Mononuclear cell (primary cell): ENCODE measurements at regions not wholly inside any gene's neighbourhood (a gene's known extent, or its start where the extent isn't known, plus 50 kb on each side); places are given as distances from the start of the nearest gene placed in this dataset.

Source experiments
- H3K27me3 ChIP-seq: 2 replicates; pipeline ENCODE4 v1.6.0; 2011; ENCODE audit warnings: low read length, control low read depth; ENCODE audit not compliant: insufficient read depth
- H3K4me1 ChIP-seq: 2 replicates; pipeline ENCODE4 v1.5.1; 2011; ENCODE audit warnings: mild to moderate bottlenecking, low read length, control low read depth; ENCODE audit not compliant: insufficient read depth
- H3K4me3 ChIP-seq: 2 replicates; pipeline ENCODE4 v1.5.1; 2011; ENCODE audit warnings: mild to moderate bottlenecking, low read length, moderate library complexity
- H3K9me3 ChIP-seq: 2 replicates; pipeline ENCODE4 v1.5.1; 2011; ENCODE audit warnings: low read depth, mild to moderate bottlenecking, control low read depth, low read length

DNA sequence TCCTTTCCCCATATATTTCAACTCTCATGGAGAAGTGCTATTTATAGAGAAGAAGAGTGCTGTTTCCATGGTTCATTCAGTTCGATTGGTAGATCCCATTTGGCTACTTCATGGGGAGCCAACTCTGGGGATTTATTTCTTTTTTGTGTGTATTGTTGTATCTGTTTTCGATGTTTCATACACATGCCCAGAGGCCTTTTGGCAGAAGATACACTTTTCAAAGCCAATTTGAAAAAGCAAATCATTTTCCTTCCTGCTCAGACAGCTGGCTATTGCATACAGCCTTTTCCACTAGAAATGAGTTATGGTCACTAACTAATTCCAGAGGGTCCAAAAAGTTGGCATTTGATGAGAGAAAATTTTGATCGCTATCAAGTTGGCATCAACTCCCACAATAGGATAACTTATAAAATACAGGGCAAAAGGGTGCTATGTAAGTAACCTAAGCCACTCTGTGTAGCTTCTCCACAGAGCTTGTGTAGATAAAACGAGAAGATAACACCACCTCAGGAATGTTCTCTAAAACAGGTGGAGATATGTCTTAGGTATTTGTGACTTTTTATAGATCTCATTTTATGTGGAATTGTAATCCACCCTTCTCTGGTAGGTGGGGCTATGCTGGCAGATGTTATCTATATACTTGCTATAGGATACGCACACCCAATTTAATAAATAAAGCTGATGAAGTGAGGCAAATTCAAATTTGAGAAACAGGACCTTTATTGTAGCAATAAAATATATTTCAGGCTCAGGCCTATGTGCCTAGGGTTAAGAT, 798.5 kb downstream of the SATB2 start:
- H3K4me1 ChIP-seq: no peaks in the 10 kb centered on the region
- no peaks in the 10 kb centered on the region for H3K27me3 ChIP-seq
- no peak overlapping the region for H3K4me3 ChIP-seq
- H3K9me3 ChIP-seq: no peaks in the 10 kb centered on the region

DNA sequence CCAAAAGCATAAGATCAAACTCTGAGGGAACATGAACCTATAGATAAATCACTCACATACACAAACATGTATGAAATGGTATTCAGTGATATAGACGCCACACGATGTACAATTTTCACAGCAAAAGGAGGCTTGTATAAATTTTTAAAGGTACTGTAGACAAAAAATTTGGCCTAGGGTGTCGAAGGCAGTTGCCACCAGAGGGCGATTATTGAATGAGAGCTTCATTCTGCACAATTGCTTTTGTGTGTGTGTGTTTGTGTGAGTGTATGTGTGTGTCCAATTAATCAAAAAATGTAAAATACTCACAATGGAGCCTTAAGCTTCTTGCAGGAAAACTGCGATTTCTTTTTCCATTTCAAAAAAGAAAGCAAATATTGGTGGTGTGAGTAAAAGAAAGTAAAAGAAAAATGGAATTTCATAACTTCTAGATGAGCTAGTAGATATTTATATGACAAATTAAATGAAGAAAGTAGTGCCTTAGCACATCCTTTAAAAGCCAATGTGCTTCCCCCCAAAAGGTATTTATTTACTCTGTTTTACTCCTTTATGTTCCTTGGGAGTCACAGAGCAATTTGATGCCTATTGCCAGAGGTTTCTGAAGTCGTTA, 800.1 kb downstream of the SATB2 start:
- H3K4me1 ChIP-seq: no peaks in the 10 kb centered on the region
- H3K4me3 ChIP-seq: no peak overlapping the region
- no peaks in the 10 kb centered on the region for H3K9me3 ChIP-seq
- H3K27me3 ChIP-seq: no peaks in the 10 kb centered on the region

DNA sequence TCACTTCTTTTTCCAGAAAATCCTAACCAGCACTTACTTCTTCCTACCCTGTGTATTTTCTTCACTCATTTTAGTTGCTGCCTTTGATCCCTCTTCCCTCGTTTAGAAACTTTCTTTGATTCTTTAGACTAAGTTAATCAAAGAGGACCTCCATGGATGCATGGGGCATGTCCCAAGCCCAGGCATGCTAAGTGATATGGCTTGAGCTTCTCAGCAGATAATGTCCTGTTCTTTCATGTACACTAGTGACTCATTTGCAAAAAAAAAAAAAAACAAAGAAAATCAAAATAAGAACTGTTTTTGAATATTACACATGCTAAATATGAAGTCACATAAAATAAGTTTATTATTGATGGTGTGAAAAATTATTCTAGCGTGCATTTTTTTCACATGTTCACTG, 800.9 kb downstream of the SATB2 start:
- H3K4me3 ChIP-seq: no peak overlapping the region
- H3K9me3 ChIP-seq: no peaks in the 10 kb centered on the region
- no peaks in the 10 kb centered on the region for H3K4me1 ChIP-seq
- no peaks in the 10 kb centered on the region for H3K27me3 ChIP-seq

DNA sequence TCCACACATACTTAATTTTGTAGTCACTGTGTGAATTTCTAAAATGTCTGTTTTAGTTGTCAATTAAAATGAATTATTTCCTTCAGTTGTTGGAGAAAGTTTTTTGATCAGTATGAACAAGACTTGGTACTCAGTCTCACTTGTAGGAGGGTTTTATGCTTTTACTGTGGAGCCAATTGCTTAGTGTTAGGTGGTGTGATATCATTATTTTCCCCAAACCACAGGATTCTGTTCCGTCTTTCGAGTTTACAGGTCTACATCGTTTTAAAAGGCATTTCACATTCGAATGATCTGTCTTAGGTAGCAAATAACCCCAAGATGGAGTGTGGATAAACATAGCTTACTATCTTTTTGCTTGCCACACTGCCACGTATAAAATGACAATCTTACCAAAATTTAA, 803.1 kb downstream of the SATB2 start:
- Histone ChIP-seq H3K4me3 (no peak overlapping the region), H3K9me3 (no peaks in the 10 kb centered on the region), H3K4me1 (no peaks in the 10 kb centered on the region), H3K27me3 (no peaks in the 10 kb centered on the region)

DNA sequence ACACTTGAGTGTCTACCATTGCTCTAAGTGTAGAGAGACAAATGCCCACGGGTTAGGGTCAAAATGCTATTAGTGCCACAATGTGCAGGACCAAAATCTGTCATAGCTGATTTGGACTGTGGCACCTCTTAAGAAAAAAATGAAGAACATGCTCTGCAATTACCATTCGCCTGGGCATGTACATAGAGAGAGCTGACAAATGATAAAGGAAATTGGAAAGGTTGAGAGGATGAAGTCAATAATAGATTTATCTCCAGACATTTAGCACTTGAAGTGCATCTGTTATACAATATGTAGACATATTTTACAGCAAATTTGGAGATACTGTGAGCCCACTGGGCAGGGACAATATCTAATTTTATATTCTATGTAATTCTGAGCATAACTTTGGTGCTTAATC, 804.4 kb downstream of the SATB2 start:
- no peaks in the 10 kb centered on the region for H3K4me1 ChIP-seq
- H3K4me3 ChIP-seq: no peak overlapping the region
- no peaks in the 10 kb centered on the region for H3K9me3 ChIP-seq
- H3K27me3 ChIP-seq: no peaks in the 10 kb centered on the region

DNA sequence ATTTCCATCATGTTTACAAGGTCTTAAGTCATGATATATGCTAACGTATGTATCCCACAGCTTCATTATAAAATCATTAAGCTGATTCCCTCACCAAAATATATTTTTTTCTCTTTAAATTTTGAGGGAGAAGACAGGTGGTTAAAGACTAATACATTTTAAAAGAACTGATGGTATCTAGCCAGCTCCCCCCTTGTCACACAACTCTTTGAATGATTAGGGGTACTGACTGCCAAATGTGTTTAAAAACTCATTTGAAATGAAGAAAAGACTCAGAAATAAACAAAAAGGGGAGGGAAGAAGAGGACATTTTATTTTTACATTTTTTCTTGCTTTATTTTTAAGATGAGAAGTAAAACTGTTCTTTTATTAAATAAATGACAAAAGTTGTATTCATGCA, 805.3 kb downstream of the SATB2 start:
- Histone ChIP-seq H3K4me1 (no peaks in the 10 kb centered on the region), H3K9me3 (no peaks in the 10 kb centered on the region), H3K4me3 (no peak overlapping the region), H3K27me3 (no peaks in the 10 kb centered on the region)

DNA sequence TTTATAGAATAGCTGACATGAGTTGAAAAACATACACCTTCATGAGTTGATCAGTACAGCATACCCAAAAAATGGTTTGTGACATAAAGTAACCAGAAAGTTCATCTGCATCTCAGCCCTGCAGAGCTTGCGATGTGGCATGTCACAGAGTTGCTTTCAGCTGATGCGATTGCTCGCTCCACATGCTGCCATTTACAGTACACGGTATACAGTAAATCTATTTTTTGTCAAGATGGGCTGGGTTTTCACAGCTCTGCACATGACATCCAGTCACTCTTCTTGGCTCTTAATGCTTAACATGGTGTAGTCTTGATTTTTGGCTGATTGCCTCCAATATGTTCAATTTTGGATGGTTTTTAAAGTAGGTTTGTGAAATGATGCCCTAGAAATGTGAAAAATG, 811.9 kb downstream of the SATB2 start:
- Histone ChIP-seq H3K9me3 (no peaks in the 10 kb centered on the region), H3K4me3 (no peak overlapping the region), H3K27me3 (no peaks in the 10 kb centered on the region), H3K4me1 (no peaks in the 10 kb centered on the region)

DNA sequence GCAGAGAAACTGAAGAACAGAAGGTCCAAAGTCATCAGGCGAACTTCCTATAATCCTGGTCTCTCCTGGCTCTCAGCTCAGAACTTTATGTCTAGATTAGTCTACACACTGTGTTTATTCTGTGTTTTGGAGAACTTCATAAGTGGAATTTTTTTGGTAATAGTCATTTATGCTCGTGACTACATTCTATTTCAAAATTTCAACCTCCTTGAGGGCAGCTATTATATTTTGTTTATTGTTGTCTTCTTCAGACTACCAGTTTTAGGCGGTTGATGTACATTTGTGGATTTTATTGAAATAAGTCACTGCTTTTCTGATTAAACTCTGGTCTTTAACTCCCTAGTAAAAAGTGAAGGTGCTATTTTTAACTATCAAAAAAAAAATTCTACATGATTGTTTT, 816.6 kb downstream of the SATB2 start:
- Histone ChIP-seq H3K4me1 (no peaks in the 10 kb centered on the region), H3K27me3 (no peaks in the 10 kb centered on the region), H3K9me3 (no peaks in the 10 kb centered on the region), H3K4me3 (no peak overlapping the region)

DNA sequence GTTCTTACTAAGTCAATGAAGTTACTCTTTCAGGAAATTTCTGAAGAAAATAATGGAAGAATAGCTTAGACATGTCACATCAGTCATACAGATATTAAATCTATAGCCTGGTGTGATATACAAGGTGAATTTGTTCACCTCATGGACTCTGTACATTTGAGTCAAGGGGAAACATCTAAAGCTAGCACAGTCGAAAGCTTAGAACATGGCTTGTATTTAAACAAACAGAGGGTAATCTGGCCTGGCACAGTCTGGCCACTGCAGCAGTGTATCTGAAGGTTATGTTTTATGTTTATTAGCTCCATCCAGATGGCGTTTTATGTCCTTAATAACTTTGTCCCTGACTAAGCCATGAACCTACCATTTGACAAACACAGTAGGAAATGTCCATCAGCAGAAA, 817.3 kb downstream of the SATB2 start:
- Histone ChIP-seq H3K4me3 (no peak overlapping the region), H3K27me3 (no peaks in the 10 kb centered on the region), H3K4me1 (no peaks in the 10 kb centered on the region), H3K9me3 (no peaks in the 10 kb centered on the region)

DNA sequence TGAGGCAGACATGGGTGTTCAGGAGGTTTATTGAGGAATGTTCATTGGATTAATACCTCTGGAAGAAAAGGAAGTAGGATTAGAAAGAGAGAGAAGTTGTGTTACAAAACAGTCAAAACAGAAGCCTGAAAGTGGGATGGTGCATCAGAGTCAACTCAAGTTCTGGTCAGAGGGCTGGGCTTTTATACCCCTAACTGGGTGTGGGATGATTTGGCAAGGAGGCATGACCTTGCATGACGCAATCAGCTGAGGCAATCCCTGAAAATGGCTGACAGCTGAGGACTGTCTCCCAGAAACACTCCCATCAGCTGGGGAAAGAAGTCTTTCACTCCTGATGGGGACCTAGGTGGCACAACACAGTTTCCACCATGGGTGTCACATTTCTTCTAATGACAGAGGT, 818.2 kb downstream of the SATB2 start:
- Histone ChIP-seq H3K27me3 (no peaks in the 10 kb centered on the region), H3K4me1 (no peaks in the 10 kb centered on the region), H3K4me3 (no peak overlapping the region), H3K9me3 (no peaks in the 10 kb centered on the region)

DNA sequence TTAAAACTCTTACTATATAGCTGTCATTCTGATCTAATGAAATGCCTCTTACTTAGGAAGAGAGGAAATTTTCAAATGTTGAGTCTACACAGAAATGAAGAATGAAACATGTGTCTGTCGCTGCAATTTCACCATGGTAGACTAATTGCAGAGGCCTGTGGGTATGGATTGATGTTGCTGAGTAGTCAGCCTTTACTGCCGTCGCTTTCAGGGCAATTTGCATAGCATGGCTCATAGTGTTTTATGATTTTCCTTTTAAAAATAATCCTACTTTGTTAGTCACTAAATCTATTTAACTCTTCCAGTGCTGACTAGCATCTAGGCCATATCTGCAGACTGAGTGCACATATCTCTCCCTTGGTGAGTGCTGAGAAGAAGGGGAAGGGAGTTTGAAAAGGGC, 819.2 kb downstream of the SATB2 start:
- H3K4me3 ChIP-seq: no peak overlapping the region
- H3K27me3 ChIP-seq: no peaks in the 10 kb centered on the region
- H3K9me3 ChIP-seq: no peaks in the 10 kb centered on the region
- H3K4me1 ChIP-seq: no peaks in the 10 kb centered on the region

DNA sequence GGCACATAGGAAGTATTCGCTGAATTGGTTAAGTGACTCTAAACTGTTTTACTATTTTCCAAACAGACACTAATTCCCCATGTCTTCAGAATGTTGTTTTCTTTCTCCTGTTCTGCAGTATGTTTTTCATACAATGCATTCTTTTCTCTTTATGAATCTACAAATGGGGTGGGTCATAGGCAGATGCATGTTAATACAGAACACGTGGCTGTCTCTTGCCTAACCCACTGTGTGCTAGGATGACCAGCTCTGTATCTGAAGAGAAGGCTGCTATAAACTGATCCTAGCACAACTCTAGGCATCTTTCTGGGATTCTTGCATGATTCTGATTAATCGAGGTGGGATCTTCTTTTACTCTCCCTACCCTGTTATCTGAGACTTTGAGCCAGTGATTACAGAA, 826.0 kb downstream of the PLCL1 start:
- Histone ChIP-seq H3K4me1 (no peaks in the 10 kb centered on the region), H3K9me3 (no peaks in the 10 kb centered on the region), H3K4me3 (no peak overlapping the region), H3K27me3 (no peaks in the 10 kb centered on the region)

DNA sequence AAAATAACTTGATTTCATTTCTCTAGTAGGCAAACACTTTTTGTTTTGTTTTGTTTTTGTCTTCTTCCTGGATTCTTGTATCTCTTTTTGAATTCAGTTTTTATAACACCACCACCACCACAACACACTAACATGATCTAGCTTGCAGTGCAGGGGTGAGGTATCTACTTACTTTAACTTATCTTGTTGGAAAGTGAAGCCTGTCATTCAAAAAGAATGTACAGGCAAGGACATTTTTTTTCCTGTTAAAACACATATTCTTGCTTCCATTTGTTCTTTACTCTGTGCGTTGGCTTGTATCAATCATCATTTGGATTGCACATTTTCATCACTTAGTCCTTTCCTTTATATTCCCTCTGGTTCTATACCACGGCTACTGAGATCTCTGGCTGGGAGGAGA, 824.2 kb downstream of the PLCL1 start:
- no peak overlapping the region for H3K4me3 ChIP-seq
- no peaks in the 10 kb centered on the region for H3K9me3 ChIP-seq
- H3K4me1 ChIP-seq: no peaks in the 10 kb centered on the region
- H3K27me3 ChIP-seq: no peaks in the 10 kb centered on the region

DNA sequence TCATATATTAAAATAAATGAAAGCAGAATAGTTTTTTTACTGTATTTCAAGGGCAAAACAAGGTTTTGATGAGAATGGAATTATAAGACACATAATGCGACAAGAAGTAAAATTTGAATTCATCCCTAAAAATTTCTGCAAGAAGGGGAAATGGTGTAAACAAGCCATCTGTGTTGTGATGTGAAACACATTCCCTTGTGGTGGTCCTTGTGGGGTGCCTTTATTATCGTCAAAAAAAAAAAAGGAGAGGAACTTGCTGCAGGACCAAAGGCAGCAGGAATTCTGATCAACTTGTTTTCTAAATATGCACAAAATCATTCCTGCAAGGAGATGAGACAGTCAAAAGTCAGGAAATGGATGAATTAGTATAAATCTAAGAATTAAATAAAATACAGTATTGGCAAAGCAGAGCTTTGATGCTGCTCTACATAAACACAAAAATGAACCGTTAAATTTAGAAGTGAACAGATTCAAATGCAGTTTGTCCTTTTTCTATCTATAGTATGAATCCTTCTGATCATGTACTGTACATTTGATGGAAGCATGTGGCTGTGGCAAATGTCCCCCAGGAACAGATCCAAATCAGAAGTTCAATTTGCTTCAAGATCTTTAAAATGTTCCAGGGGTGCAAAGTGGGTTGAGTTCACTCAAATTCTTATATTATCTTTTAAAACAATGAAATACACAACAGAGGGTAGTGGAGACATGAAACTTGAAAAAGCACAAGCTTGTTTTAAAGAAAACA, 818.8 kb downstream of the PLCL1 start:
- Histone ChIP-seq H3K9me3 (no peaks in the 10 kb centered on the region), H3K4me3 (no peak overlapping the region), H3K27me3 (no peaks in the 10 kb centered on the region), H3K4me1 (no peaks in the 10 kb centered on the region)

DNA sequence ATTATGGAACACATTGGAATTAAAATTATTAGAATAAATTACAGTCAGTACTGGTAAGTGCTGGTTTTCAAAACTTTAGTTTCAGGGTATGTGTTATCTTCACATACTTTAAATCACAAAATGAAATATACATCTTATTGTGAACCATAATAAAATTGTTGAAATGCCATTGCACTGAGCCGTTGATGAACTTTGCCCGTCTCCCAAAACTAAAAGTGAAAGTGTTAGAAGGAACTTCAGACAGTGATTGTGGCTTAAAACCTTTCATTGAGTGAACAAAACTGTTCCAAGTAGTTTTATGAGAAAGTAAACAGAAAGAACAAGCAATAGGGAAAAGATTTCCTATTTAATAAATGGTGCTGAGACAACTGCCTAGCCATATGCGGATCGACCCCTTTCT, 811.6 kb downstream of the PLCL1 start:
- no peak overlapping the region for H3K4me3 ChIP-seq
- no peaks in the 10 kb centered on the region for H3K9me3 ChIP-seq
- H3K27me3 ChIP-seq: no peaks in the 10 kb centered on the region

DNA sequence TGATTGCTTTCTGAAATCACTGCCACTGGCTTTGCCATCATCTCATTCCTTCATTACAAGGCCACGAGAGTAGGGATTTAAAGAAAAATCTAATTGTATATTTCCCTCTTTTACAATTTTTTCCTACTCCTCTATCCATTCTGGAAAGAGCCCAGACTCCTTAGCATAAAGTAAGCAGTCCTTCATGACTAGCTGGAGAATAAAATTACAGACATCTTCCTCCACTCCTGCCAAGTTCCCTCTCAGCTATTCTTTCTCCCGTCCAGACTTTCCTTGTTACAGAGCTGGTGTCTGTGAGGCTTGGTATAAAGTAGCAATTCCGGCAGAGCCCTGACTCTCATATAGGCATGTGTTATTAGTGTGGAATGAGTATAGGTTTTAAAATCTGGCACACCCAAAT, 806.8 kb downstream of the PLCL1 start:
- Histone ChIP-seq H3K27me3 (no peaks in the 10 kb centered on the region), H3K4me1 (no peaks in the 10 kb centered on the region), H3K9me3 (no peaks in the 10 kb centered on the region), H3K4me3 (no peak overlapping the region)

More for the DNA sequence above, 811.6 kb downstream of the PLCL1 start:
- no peaks in the 10 kb centered on the region for H3K4me1 ChIP-seq
